MM.1S (cell line): ENCODE measurements at regions not wholly inside any gene's neighbourhood (a gene's known extent, or its start where the extent isn't known, plus 50 kb on each side); places are given as distances from the start of the nearest gene placed in this dataset.

Experiments
- DNase-seq: peaks from one replicate; pipeline ENCODE4 v3.0.0-alpha.2; 2015
- H2AFZ ChIP-seq: fragments of 300-600 bp; sonication (generic); 2 replicates; pipeline ENCODE4 v1.6.0; 2016; ENCODE audit warnings: antibody characterized with exemption, low read length
- H3F3A ChIP-seq: fragments of 300-600 bp; sonication (generic); 2 replicates; pipeline ENCODE4 v1.6.1; 2016; ENCODE audit warnings: mild to moderate bottlenecking, antibody characterized with exemption, low read length, moderate library complexity, mixed read lengths; ENCODE audit not compliant: insufficient read depth
- H3K27ac ChIP-seq: fragments of 300-600 bp; sonication (generic); 2 replicates; pipeline ENCODE4 v1.5.1; 2016; ENCODE audit warnings: mild to moderate bottlenecking, low read length
- H3K27me3 ChIP-seq: fragments of 300-600 bp; sonication (generic); replicated peaks from 2 replicates; pipeline ENCODE4 v1.6.0; 2016; ENCODE audit warnings: low read length; ENCODE audit not compliant: insufficient read depth
- H3K36me3 ChIP-seq: fragments of 300-600 bp; sonication (generic); replicated peaks from 2 replicates; pipeline ENCODE4 v1.6.1; 2016; ENCODE audit warnings: mild to moderate bottlenecking, low read length, mixed read lengths; ENCODE audit not compliant: insufficient read depth
- H3K4me1 ChIP-seq: fragments of 300-600 bp; sonication (generic); 2 replicates; pipeline ENCODE4 v1.6.1; 2016; ENCODE audit warnings: low read length, mixed read lengths
- H3K4me2 ChIP-seq: fragments of 300-600 bp; sonication (generic); 2 replicates; pipeline ENCODE4 v1.6.0; 2016; ENCODE audit warnings: low read depth, low read length
- H3K4me3 ChIP-seq: fragments of 300-600 bp; sonication (generic); 2 replicates; pipeline ENCODE4 v1.5.1; 2016; ENCODE audit warnings: low read length, mixed read lengths
- H3K79me2 ChIP-seq: fragments of 300-600 bp; sonication (generic); 2 replicates; pipeline ENCODE4 v1.6.1; 2016; ENCODE audit warnings: mixed run types, low read length, mixed read lengths
- H3K9ac ChIP-seq: fragments of 300-600 bp; sonication (generic); 2 replicates; pipeline ENCODE4 v1.6.1; 2016; ENCODE audit warnings: low read length, mixed read lengths
- H3K9me2 ChIP-seq: fragments of 300-600 bp; sonication (generic); replicated peaks from 2 replicates; pipeline ENCODE4 v1.6.1; 2016; ENCODE audit warnings: mild to moderate bottlenecking, low read length, mixed read lengths; ENCODE audit not compliant: insufficient read depth
- H3K9me3 ChIP-seq: fragments of 300-600 bp; sonication (generic); replicated peaks from 2 replicates; pipeline ENCODE4 v1.6.1; 2016; ENCODE audit warnings: mild to moderate bottlenecking, low read length, mixed read lengths; ENCODE audit not compliant: insufficient read depth
- H4K20me1 ChIP-seq: fragments of 300-600 bp; sonication (generic); 2 replicates; pipeline ENCODE4 v1.6.1; 2016; ENCODE audit warnings: mild to moderate bottlenecking, low read length, moderate library complexity, mixed read lengths; ENCODE audit not compliant: insufficient read depth
- CTCF ChIP-seq: fragments of 300-600 bp; sonication (generic); IDR thresholded peaks from 2 replicates; pipeline ENCODE4 v1.5.1; 2016; ENCODE audit warnings: antibody characterized with exemption, low read length, mixed read lengths
- EZH2 ChIP-seq: fragments of 300-600 bp; sonication (generic); optimal IDR thresholded peaks from 2 replicates; pipeline ENCODE3; 2017; ENCODE audit warnings: low read depth, mild to moderate bottlenecking, antibody characterized with exemption, low read length, mixed read lengths
- EZH2phosphoT487 ChIP-seq: fragments of 300-600 bp; sonication (generic); IDR thresholded peaks from 2 replicates; pipeline ENCODE4 v1.6.1; 2018; ENCODE audit warnings: antibody characterized with exemption, low read length

GRCh38 chr13:80450386-80450785, 109.5 kb upstream of the SPRY2 start:
- H3F3A ChIP-seq = peaks cover 3% of the 10 kb centered on the region; the same call in 1 of the 2 replicates
- H3K36me3 ChIP-seq = no peaks in the 10 kb centered on the region
- no peaks in the 10 kb centered on the region for H3K79me2 ChIP-seq
- H4K20me1 ChIP-seq = no peaks in the 10 kb centered on the region
- H3K27me3 ChIP-seq = no peaks in the 10 kb centered on the region
- H3K27ac ChIP-seq = no peak overlapping the region
- no peak overlapping the region for H3K9ac ChIP-seq
- H3K4me3 ChIP-seq = no peak overlapping the region
- no peaks in the 10 kb centered on the region for H3K9me2 ChIP-seq
- no peak overlapping the region for H2AFZ ChIP-seq
- no peak for TF ChIP-seq CTCF
- no peak for TF ChIP-seq EZH2
- TF ChIP-seq EZH2phosphoT487 = no peak
- no peaks in the 10 kb centered on the region for H3K9me3 ChIP-seq
- DNase-seq = no peak
- no peak overlapping the region for H3K4me2 ChIP-seq
- H3K4me1 ChIP-seq = peaks cover 5% of the 10 kb centered on the region

GRCh38 chr13:80448725-80449124, 107.8 kb upstream of the SPRY2 start:
- H3K9me3 ChIP-seq = no peaks in the 10 kb centered on the region
- H3F3A ChIP-seq = no peaks in the 10 kb centered on the region
- no peak overlapping the region for H2AFZ ChIP-seq
- no peak overlapping the region for H3K9ac ChIP-seq
- H3K27me3 ChIP-seq = no peaks in the 10 kb centered on the region
- TF ChIP-seq EZH2phosphoT487 (no peak), EZH2 (no peak), CTCF (no peak)
- no peaks in the 10 kb centered on the region for H3K9me2 ChIP-seq
- H3K4me1 ChIP-seq = peaks cover 5% of the 10 kb centered on the region
- no peaks in the 10 kb centered on the region for H4K20me1 ChIP-seq
- no peak overlapping the region for H3K4me3 ChIP-seq
- no peaks in the 10 kb centered on the region for H3K79me2 ChIP-seq
- no peak overlapping the region for H3K4me2 ChIP-seq
- no peak for DNase-seq
- no peaks in the 10 kb centered on the region for H3K36me3 ChIP-seq
- H3K27ac ChIP-seq = no peak overlapping the region

- H3K9me3 ChIP-seq = no peaks in the 10 kb centered on the region
- H4K20me1 ChIP-seq = no peaks in the 10 kb centered on the region
- no peak overlapping the region for H3K4me3 ChIP-seq
- H3F3A ChIP-seq = no peaks in the 10 kb centered on the region
- no peak overlapping the region for H3K27ac ChIP-seq
- H3K27me3 ChIP-seq = no peaks in the 10 kb centered on the region
- no peak overlapping the region for H2AFZ ChIP-seq
- no peaks in the 10 kb centered on the region for H3K79me2 ChIP-seq
- no peaks in the 10 kb centered on the region for H3K9me2 ChIP-seq
- no peak for TF ChIP-seq CTCF
- no peak for TF ChIP-seq EZH2
- TF ChIP-seq EZH2phosphoT487 = no peak
- H3K4me2 ChIP-seq = no peak overlapping the region
- no peaks in the 10 kb centered on the region for H3K36me3 ChIP-seq
- no peak for DNase-seq
- peaks cover 4% of the 10 kb centered on the region; the same call in 1 of the 2 replicates for H3K4me1 ChIP-seq
- no peak overlapping the region for H3K9ac ChIP-seq
These were observed 106.8 kb upstream of the SPRY2 start for GRCh38 chr13:80447747-80448146.
